Prostate gland (tissue), 2 donors: ENCODE measurements at regions not wholly inside any gene's neighbourhood (a gene's known extent, or its start where the extent isn't known, plus 50 kb on each side); places are given as distances from the start of the nearest gene placed in this dataset.

ENCODE experiments used
- DNase-seq: peaks from one replicate; pipeline ENCODE4 v3.0.0-alpha.2; 2019; ENCODE audit warnings: low spot score
- H3K27ac ChIP-seq, 2 donors: fragments of 200-600 bp; sonication (generic); 2 replicates each; pipeline ENCODE4 v1.5.1; 2017 to 2019
- H3K27me3 ChIP-seq: fragments of 200-600 bp; sonication (generic); replicated peaks from 2 replicates; pipeline ENCODE4 v1.5.1; 2019; ENCODE audit not compliant: insufficient read depth
- H3K36me3 ChIP-seq, 2 donors: fragments of 200-600 bp; sonication (generic); 1 replicate in 1 of 2; 2 replicates in 1 of 2; pipeline versions ENCODE4 v1.5.1 to v1.8.1; 2017 to 2019
- H3K4me1 ChIP-seq: fragments of 200-600 bp; sonication (generic); replicated peaks from 2 replicates; pipeline ENCODE4 v1.5.1; 2019
- H3K4me3 ChIP-seq, 2 donors: fragments of 200-600 bp; sonication (generic); 2 replicates each; pipeline ENCODE4 v1.5.1; 2017 to 2019
- H3K9me3 ChIP-seq: fragments of 200-600 bp; sonication (generic); 2 replicates; pipeline ENCODE4 v1.5.1; 2017
- POLR2A ChIP-seq: fragments of 450-650 bp; IDR thresholded peaks from one replicate; pipeline ENCODE4 v1.6.1; 2016; ENCODE audit warnings: antibody characterized with exemption, mild to moderate bottlenecking
- POLR2AphosphoS5 ChIP-seq: sonication (generic); formaldehyde crosslinking; IDR thresholded peaks from one replicate; pipeline ENCODE4 v1.6.1; 2017; ENCODE audit warnings: antibody characterized with exemption
- WGBS: methylation state at CpG from one replicate; pipeline ENCODE4 v1.1.5; 2018; 5-methylcytosine and 5-hydroxymethylcytosine counted together
- intact Hi-C: fragments of 100-400 bp; cut with DNase I; formaldehyde crosslinking; loops from one replicate; pipeline ENCODE4 v1.14.2; 2022
- small RNA-seq, 2 donors: library from RNA; depleted of rRNA; stranded (forward); fragments of <200 nt; gene quantifications; one replicate each; pipeline ENCODE3, GENCODE V24; 2016
- TF ChIP-seq, protein P1 (sequence below), 4 experiments: fragments of 200-600 bp in 2 of 4; fragments of 450-650 bp in 2 of 4; sonication (generic) in 2 of 4; IDR thresholded peaks; 1 replicate in 3 of 4; 2 replicates in 1 of 4; pipeline ENCODE4 v1.5.1; 2016 to 2019; ENCODE audit warnings: antibody characterized with exemption in 4 of 4, mild to moderate bottlenecking in 2 of 4, moderate library complexity in 2 of 4

GRCh38 chr1:91621360-91621759 lies 120.7 kb downstream of the CDC7 start:
- H3K9me3 ChIP-seq: no peaks in the 10 kb centered on the region
- no peak for DNase-seq
- WGBS: 97% methylated on average over 3 of the region's 3 CpGs
- TF ChIP-seq POLR2A: no peak
- TF ChIP-seq, protein P1, sequence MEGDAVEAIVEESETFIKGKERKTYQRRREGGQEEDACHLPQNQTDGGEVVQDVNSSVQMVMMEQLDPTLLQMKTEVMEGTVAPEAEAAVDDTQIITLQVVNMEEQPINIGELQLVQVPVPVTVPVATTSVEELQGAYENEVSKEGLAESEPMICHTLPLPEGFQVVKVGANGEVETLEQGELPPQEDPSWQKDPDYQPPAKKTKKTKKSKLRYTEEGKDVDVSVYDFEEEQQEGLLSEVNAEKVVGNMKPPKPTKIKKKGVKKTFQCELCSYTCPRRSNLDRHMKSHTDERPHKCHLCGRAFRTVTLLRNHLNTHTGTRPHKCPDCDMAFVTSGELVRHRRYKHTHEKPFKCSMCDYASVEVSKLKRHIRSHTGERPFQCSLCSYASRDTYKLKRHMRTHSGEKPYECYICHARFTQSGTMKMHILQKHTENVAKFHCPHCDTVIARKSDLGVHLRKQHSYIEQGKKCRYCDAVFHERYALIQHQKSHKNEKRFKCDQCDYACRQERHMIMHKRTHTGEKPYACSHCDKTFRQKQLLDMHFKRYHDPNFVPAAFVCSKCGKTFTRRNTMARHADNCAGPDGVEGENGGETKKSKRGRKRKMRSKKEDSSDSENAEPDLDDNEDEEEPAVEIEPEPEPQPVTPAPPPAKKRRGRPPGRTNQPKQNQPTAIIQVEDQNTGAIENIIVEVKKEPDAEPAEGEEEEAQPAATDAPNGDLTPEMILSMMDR (IDR thresholded peaks at IDR 0.05): no peak
- no peak for TF ChIP-seq POLR2AphosphoS5
- H3K4me1 ChIP-seq: no peaks in the 10 kb centered on the region
- H3K4me3 ChIP-seq: no peak overlapping the region
- H3K27ac ChIP-seq: no peak overlapping the region
- intact Hi-C loops: no loop called here
- no peaks in the 10 kb centered on the region for H3K36me3 ChIP-seq
- no peaks in the 10 kb centered on the region for H3K27me3 ChIP-seq

DNA sequence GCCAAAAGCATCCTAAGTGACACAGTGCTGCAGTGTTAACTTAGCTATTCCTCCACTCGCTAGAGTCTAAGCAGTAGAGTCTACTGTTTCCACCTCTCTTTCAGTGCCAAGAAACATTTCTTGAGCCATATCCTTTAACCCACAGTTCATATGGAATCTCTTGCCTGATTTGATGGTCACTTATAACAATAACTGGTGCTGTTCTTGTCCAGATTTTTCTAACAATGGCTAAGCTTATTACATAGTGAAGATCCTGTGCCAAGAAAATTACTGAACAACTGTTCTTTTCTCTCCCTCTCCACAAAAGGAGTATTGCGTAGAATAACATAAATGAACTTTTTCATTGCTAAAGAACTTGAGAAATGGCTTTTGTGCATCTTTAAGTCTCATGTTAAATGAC lies 121.3 kb downstream of the CDC7 start:
- H3K27ac ChIP-seq: no peak overlapping the region
- no peak for DNase-seq
- no peaks in the 10 kb centered on the region for H3K36me3 ChIP-seq
- no peaks in the 10 kb centered on the region for H3K9me3 ChIP-seq
- TF ChIP-seq POLR2A (no peak), POLR2AphosphoS5 (no peak)
- TF ChIP-seq, protein P1 (IDR thresholded peaks at IDR 0.05): no peak
- H3K27me3 ChIP-seq: no peaks in the 10 kb centered on the region
- intact Hi-C loops: no loop called here
- no peaks in the 10 kb centered on the region for H3K4me1 ChIP-seq
- 75% methylated on average over 2 of the region's 2 CpGs for WGBS
- H3K4me3 ChIP-seq: no peak overlapping the region

DNA sequence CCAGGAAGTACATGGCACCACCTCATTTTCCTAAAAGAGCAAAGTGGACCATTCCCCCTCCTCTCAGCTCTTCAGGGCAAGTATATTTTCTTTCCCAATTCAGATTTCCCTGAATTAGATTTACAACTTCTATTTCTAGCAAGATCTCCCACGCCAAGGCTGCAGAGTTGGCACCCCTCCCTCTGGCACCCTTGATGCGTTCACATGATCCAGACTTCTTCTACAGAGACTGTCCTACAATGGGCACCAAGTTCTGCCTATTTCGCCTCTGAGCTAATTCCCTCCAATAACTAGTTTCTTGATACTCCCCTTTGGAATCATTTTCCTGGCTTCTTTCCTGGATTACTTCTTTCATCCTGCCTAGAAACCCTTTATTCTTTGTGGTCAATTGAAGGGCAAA lies 122.0 kb downstream of the CDC7 start:
- H3K4me3 ChIP-seq: no peak overlapping the region
- intact Hi-C loops: no loop called here
- no peaks in the 10 kb centered on the region for H3K27me3 ChIP-seq
- H3K4me1 ChIP-seq: no peaks in the 10 kb centered on the region
- H3K36me3 ChIP-seq: no peaks in the 10 kb centered on the region
- no peaks in the 10 kb centered on the region for H3K9me3 ChIP-seq
- 22% methylated on average over 3 of the region's 3 CpGs for WGBS
- TF ChIP-seq, protein P1 (IDR thresholded peaks at IDR 0.05): no peak
- TF ChIP-seq POLR2AphosphoS5 (peak; percentile 57), POLR2A (no peak)
- peak; percentile 40 for DNase-seq
- H3K27ac ChIP-seq: no peak overlapping the region

DNA sequence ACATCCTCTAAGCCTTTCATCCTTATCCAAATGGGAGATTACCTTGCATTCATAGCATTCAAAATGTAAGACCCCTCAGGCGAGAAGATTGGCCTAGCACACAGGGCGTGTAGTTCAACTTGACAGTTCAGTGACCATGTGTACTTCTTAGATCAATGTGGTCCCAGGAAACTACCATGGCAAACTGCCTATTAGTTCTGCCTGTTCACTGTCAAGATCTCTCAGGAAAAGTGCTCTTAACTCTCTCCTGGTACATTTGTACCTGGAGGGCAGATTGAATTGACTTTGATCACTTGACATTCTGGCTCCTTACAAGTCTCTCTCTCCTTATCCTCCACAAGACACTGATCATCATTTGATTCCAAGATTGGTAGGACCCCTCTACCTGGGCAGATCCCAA lies 122.4 kb downstream of the CDC7 start:
- Histone ChIP-seq H3K4me3 (no peak overlapping the region), H3K36me3 (no peaks in the 10 kb centered on the region), H3K9me3 (no peaks in the 10 kb centered on the region), H3K27ac (no peak overlapping the region), H3K4me1 (no peaks in the 10 kb centered on the region), H3K27me3 (no peaks in the 10 kb centered on the region)
- intact Hi-C loops: no loop called here
- no peak for DNase-seq
- TF ChIP-seq POLR2A (no peak), POLR2AphosphoS5 (no peak)
- TF ChIP-seq, protein P1 (IDR thresholded peaks at IDR 0.05): no peak
- WGBS: 22% methylated on average over 2 of the region's 2 CpGs

- no peak overlapping the region for H3K27ac ChIP-seq
- no peak overlapping the region for H3K4me3 ChIP-seq
- no peaks in the 10 kb centered on the region for H3K9me3 ChIP-seq
- no peaks in the 10 kb centered on the region for H3K36me3 ChIP-seq
- no peak for DNase-seq
- intact Hi-C loops: no loop called here
- no peaks in the 10 kb centered on the region for H3K4me1 ChIP-seq
- WGBS: 96% methylated on average over 4 of the region's 4 CpGs
- TF ChIP-seq, protein P1 (IDR thresholded peaks at IDR 0.05): no peak
- no peak for TF ChIP-seq POLR2A
- TF ChIP-seq POLR2AphosphoS5: no peak
- no peaks in the 10 kb centered on the region for H3K27me3 ChIP-seq
Observed at GRCh38 chr1:91624331-91624730, 123.7 kb downstream of the CDC7 start.

Small RNA genes in the stretch of these regions (small RNA-seq; reads per million reads assigned to genes)
- 0 reads per million in 2 donors for gene AL714022.1
